Tibial nerve (tissue), 4 donors: ENCODE measurements at regions not wholly inside any gene's neighbourhood (a gene's known extent, or its start where the extent isn't known, plus 50 kb on each side); places are given as distances from the start of the nearest gene placed in this dataset.
"Not testable (repeated sequence)": the region's sequence is repeated elsewhere in the genome, so short reads cannot be mapped to it uniquely, and the experiment has no call there.

Experiments
- EP300 ChIP-seq, 2 donors: sonication (generic); formaldehyde crosslinking; IDR thresholded peaks; one replicate each; pipeline ENCODE4 v1.6.1; 2017; ENCODE audit warnings: antibody characterized with exemption in 2 of 2, mild to moderate bottlenecking in 1 of 2
- TF ChIP-seq, protein P1 (sequence below), 5 experiments: fragments of 200-600 bp in 3 of 5; fragments of 450-650 bp in 2 of 5; sonication (generic) in 3 of 5; IDR thresholded peaks; one replicate each; pipeline ENCODE4 v1.5.1; 2016 to 2019; ENCODE audit warnings: antibody characterized with exemption in 5 of 5, mild to moderate bottlenecking in 3 of 5, moderate library complexity in 2 of 5

DNA sequence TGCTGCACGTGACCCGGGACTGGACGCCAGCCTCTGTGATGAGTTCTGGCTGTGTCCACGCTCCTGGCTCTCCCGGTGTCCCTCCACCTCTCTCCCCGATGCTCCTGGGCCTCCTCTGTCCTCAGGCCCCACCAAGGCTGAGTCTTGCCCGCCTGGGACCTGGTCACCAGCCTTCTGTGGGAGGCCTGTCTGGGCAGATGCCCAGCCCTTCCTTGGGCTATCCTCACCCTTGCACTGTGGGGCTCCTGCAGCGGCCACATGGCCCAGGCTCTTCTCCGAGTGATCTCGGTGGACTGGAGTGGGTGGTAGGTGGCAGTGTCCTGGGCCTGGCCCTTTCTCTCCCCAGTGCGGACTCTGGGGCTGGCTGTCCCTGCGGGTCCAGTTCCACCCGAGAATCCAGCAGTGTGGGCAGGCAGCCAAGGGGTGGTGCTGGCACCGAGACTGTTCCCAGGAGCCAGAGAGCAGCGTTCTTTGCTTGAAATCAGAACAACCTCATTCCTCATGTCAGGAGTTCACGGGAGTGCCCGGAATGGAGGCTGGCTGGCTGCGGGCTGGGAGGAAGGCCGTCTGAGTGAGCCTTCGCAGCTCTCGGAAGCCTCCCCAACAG is 94.6 kb downstream of the TMEM121 start:
- TF ChIP-seq EP300 (IDR thresholded peaks at IDR 0.05): not testable (repeated sequence)
- TF ChIP-seq, protein P1, sequence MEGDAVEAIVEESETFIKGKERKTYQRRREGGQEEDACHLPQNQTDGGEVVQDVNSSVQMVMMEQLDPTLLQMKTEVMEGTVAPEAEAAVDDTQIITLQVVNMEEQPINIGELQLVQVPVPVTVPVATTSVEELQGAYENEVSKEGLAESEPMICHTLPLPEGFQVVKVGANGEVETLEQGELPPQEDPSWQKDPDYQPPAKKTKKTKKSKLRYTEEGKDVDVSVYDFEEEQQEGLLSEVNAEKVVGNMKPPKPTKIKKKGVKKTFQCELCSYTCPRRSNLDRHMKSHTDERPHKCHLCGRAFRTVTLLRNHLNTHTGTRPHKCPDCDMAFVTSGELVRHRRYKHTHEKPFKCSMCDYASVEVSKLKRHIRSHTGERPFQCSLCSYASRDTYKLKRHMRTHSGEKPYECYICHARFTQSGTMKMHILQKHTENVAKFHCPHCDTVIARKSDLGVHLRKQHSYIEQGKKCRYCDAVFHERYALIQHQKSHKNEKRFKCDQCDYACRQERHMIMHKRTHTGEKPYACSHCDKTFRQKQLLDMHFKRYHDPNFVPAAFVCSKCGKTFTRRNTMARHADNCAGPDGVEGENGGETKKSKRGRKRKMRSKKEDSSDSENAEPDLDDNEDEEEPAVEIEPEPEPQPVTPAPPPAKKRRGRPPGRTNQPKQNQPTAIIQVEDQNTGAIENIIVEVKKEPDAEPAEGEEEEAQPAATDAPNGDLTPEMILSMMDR (IDR thresholded peaks at IDR 0.05): not testable (repeated sequence)
